CD4-positive, alpha-beta T cell treated with Interleukin-4 for 4 hours (primary cell): ENCODE measurements at regions not wholly inside any gene's neighbourhood (a gene's known extent, or its start where the extent isn't known, plus 50 kb on each side); places are given as distances from the start of the nearest gene placed in this dataset.
"Not testable (repeated sequence)": the region's sequence is repeated elsewhere in the genome, so short reads cannot be mapped to it uniquely, and the experiment has no call there.

Experiments used
- DNase-seq: peaks from one replicate; pipeline ENCODE4 v3.0.0-alpha.2; 2020

DNA sequence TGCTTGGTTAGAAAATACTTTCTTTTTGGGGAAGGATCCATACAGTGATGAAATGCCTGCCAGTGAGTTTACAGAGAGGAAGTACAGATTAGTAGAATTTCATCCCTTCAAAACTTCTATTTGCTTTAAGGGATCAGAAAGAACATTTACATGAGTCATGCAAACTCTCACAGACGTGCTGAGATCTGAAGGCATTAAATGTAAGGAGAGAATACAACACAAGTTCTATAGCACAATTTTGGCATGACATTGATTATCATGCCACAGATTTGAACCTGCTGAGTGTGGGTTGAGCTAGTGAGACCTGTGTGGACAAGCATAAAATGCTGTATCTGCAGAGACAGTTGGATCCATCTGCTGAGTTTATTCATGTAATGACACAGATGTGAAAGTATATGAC is 613.6 kb upstream of the SEMA6A start:
- no peak for DNase-seq

DNA sequence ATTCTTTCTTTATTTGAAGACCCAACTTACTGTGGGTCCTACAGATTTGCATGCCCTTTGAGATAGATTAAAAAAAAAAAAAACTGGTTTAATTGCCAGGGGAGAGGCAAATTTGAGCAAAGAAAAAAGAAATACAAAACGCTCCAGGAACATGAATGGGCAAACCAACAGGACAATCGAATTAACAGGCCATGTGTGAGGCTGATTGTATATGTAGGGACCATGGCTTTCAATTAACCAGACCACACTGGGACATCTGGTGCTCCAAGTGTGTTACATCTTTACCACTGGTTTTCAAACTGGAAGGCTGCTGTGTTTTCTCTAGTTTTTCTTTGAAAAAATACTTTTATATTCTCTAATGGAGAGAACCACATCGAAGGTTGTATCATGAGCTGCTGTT is 612.1 kb upstream of the SEMA6A start:
- DNase-seq = no peak

DNA sequence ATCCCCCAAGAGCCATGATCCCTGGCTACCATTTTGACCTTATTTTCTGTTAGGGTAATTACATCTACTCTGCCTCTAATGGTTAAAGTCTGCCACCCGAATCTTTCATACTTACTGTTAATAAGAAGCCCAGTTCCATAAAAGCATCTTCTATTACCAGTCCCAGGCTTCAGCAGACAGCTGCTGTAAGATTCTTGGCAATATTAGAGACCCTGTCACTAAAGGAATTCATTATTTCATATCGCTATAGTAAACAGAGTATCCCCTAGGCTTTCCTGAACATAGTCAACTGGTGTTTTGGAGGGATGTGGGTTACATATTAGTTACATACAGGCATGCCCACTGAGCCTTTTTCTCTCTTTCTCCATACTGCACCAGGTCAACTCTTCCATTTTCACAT is 608.7 kb upstream of the SEMA6A start:
- no peak for DNase-seq

DNA sequence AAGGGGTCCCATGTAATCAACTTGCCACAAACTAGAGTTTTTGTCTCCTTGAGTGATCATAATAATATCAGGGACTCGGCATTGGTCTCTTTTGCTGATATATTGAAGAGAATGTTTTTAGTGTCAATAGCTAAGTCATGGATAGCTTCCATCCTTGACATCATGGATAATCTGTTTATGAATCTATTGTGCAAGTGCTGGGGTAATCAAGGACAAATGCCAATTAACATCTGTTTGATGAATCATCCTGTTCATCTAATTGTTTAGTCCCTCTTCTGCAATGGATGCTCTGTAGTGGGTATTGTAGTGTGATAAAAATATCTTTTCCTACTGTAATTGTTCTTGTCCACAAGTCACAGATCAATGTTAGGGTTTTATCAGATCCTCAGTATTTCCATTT is 607.5 kb upstream of the SEMA6A start:
- DNase-seq = no peak

GRCh38 chr5:117177302-117177701 is 602.7 kb upstream of the SEMA6A start:
- no peak for DNase-seq

DNA sequence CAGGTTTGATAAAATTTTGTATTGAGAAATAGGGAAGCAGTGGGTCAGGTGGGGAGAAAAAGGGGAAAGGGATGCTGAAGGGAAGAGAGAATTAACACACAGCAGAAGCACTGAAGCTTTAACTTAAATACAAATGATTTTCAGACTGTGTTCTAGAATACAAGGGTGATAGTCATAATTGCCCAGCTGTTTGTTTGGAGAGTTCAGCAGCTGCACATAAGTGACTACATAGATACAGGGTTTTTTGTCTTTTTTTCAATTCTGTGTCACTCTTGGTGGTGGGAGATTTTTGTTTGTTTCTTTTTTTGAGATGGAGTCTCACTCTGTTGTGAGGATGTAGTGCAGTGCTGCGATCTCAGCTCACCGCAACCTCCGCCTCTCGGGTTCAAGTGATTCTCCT is 590.4 kb upstream of the SEMA6A start:
- no peak for DNase-seq

DNA sequence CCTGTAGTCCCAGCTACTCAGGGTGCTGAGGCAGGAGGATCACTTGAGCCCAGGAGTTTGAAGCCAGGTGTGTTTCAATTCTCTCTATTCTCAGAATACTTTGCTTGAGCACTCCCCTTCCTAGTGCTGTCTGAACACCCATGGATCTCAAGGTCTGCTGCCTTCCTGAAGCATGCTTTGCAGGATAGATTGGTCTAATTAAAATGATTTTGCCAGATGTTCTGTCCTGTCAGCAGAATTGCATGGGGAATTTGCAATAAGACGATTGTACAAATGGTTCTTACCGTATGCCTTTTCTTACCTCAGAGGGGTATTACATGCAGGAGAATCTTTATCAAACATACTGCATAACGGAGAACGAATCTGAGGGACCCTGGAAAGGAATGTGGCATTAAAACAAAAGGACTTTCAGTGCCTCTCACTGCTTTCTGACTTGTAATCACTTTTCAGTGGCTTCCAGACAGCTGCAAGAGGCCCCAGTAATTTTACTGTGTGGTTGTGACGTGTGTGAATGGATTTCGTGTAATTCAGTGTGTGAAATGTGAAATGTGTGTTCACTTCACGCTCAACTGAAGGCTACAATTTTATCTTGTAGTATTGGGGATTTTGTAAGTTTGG is 587.2 kb upstream of the SEMA6A start:
- no peak for DNase-seq

DNA sequence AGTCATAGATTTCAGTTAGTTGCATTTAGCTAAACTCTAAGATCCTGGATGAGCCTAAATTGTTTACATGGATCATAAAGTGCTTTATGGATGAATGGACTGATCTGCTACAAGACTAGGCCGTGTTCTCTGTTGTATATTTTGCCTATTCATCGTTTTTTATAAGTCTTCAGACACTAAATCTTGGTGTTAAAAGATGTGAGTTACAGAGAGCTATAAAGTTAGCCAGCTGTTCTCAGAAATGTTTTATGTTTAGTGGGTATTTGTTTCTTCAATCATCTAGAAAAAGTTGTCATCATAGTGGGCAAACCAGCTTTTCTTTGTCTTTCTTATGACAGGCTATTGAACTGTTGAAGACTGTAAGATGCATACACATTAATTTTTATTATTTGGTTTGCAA is 585.8 kb upstream of the SEMA6A start:
- no peak for DNase-seq

GRCh38 chr5:117149312-117149711 is 574.7 kb upstream of the SEMA6A start:
- no peak for DNase-seq

- no peak for DNase-seq
These were observed 569.5 kb upstream of the SEMA6A start for GRCh38 chr5:117144086-117144485.

DNA sequence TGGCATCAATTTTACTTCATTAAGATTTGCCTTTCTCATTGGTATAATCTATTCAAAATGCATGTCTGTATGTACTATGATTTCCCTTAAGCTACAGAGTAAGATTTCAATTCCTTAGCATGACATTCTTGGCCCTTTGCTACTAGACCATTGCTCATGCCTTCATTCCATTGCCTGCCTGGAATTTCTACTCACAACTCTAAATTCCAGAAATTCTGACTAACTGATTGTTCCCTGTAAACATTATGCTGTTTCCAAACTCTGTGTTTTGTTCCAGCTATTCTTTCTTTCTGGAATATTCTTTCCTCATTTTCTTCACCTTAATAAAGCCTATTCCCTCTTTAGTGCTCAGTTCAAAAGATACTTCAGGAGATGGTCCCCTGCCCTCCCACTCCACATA is 568.8 kb upstream of the SEMA6A start:
- DNase-seq = no peak

DNA sequence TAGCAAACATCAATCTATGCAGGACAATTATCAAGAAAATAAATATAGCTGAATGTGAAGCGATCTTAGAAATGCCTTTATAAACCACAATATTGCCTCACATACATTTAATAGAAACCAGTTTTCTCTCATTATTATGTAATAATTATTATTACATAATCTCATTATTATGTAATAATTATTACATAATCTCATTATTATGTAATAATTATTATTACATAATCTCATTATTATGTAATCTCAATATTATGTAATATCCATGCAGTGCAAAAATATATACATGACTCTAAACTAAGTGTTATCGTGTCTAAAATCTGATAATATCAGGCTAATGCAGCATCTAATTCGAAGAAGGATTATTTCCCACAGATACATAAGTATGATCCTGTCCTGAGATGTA is 563.9 kb upstream of the SEMA6A start:
- DNase-seq = no peak

DNA sequence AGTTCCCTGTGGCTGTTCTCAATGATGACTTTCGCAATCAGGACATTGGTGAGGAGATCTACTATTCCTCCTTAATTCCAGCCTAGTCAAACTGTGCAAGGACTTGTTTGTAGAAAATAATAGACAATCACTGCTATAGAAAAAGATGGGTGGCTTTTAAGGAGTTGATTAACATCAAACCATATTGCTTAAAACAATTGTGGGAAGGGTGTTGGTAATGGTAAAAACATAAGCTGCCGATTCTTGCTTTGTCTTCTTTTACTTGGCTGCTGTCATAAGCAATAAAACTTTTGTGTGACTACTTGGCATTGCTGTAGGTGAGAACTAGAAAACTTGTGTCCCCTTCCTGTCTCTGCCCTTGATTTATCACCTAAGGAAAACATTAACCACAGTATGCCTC is 561.2 kb upstream of the SEMA6A start:
- no peak for DNase-seq

DNA sequence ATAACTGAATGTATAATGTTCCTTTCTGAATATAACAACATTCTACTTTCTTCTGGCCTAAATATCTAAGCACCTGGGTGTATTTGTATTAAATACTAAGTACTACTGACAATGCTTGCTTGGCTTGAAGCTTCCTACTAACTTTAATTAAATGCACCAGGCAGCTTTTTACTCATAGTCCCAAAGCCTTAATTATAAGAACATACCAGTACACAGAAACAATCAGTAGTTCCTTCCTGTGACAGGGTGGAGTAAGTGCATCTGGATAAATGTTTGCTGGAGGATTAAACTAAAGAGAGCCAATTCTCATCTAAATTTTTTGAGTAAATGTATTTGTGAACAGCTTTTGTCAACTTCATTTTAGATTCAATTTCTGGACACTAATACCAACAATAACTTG is 558.6 kb upstream of the SEMA6A start:
- no peak for DNase-seq

- DNase-seq = no peak
These were observed 557.3 kb upstream of the SEMA6A start for GRCh38 chr5:117131876-117132275.

GRCh38 chr5:117131048-117131679 is 556.5 kb upstream of the SEMA6A start:
- no peak for DNase-seq

DNA sequence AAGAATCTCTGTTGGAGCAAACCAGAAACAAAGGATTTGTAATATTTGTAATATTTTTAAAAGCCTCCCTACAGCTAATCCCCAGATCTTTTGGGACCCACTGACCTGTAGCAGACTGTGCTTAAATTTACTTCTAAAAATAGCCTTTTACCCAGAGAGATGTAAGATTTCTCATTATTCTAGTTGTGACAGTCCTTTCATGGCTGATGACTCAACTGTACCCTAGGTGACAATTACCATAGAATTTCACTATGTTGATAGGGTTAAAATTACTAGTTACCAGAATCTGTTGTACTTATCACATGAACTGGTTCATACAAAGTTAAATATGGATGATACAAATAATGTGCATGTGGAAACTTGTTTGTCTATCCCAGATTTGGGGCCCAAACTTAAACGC is 543.9 kb upstream of the SEMA6A start:
- DNase-seq = no peak

GRCh38 chr5:117117314-117117713 is 542.7 kb upstream of the SEMA6A start:
- not testable (repeated sequence) for DNase-seq

- DNase-seq = no peak
These were observed 535.9 kb upstream of the SEMA6A start for GRCh38 chr5:117110548-117110947.

DNA sequence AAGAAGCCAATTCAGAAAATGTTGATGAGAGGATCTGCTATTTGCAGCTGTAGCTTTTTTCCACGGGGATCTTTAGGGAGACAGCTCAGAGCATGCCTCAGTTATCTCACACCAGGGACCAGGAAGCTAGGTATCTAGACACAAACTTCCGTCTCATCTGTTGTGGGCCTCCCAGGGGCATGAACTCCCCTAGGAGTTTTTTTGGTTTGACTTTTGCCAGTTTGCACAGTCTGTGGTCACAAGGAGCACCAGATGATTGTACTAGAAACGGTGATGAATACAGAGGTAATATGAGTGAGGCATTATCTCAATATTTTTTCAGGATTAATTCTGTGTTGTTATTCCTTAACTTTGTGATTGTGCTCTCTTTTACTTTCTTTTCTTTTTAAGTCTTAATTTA is 533.2 kb upstream of the SEMA6A start:
- DNase-seq = no peak

DNA sequence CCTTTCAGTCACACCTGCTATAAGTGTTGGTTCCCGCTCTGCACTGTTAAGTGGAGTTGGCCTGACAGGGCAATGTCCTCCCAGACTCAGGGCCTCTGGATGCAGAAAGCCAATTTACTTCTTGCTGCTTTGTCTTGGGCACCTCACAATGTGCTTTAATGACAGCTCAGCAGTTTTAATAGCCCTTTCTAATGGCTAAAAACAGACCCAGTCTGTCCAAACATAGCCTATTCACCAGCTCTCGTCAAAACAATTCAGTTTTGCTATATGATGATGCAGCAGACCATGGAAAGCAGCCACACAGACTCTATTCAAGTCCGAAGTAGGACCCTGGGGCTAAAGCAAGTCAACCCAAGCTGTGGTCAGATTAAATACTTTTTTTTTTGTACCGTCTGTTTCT is 529.1 kb upstream of the SEMA6A start:
- DNase-seq = no peak

DNA sequence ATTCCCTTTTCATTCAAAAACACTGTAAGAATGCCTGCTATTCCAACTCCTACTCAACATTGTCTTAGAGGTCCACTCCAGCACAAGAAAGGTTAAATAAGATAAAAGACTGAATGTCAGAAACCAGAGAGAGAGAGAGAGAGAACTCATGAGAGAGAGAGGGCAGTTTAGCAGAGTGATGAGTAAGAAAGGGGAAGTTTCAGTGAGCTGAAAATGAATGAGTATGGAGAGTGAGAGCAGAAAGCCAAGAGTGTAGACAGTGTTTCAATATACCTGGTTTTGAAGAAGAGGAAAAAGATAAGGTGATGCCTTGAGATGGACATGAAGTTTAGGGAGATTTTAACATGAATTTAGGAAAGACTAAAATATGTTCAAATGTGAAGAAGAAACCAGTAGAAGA is 528.0 kb upstream of the SEMA6A start:
- no peak for DNase-seq

DNA sequence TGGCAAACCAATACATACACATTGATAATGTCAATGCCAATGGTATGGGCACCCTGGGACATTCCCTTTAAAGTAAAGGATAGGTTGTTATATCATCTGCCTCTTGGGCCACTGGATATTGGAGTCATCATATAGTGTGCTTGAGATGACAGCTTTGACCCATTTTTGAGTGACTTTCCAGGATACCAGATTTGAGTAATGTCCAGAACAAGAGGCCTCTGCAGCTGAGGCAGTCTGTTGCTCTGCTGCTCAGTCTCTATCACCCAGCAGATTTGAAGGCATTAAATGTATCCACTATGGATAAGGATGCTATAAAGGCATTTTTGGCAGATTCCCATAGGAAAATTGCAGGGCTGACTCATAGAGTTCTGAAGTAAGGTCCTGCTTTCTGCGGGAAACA is 525.6 kb upstream of the SEMA6A start:
- DNase-seq = no peak

GRCh38 chr5:117098094-117098493 is 523.5 kb upstream of the SEMA6A start:
- no peak for DNase-seq
